ENCODE measurements at regions not wholly inside any gene's neighbourhood (a gene's known extent, or its start where the extent isn't known, plus 50 kb on each side); places are given as distances from the start of the nearest gene placed in this dataset.
"Not testable (repeated sequence)": the region's sequence is repeated elsewhere in the genome, so short reads cannot be mapped to it uniquely, and the experiment has no call there.

DNA sequence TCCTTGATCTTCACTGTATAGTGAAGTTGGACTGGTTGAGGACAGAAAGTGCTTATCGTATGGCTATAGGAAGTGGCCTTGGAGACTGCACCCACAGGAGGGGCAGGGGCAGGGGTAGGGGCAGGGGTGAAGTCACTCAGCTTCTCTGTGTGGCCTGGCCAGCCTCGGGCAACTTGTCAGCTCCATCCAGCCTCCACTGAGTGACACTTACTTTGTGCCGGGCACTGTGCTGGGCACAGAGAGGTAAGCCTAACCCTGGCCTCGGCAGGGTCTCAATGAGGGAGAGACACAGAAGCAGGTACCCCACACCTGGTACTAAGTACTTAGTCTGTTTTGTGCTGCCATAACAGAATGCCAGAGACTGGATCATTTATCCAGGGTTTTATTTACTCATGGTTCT lies 99.3 kb upstream of the CTBP2 start:
- H3K27me3 ChIP-seq, result no peaks in the 10 kb centered on the region
- TF ChIP-seq, protein P1, sequence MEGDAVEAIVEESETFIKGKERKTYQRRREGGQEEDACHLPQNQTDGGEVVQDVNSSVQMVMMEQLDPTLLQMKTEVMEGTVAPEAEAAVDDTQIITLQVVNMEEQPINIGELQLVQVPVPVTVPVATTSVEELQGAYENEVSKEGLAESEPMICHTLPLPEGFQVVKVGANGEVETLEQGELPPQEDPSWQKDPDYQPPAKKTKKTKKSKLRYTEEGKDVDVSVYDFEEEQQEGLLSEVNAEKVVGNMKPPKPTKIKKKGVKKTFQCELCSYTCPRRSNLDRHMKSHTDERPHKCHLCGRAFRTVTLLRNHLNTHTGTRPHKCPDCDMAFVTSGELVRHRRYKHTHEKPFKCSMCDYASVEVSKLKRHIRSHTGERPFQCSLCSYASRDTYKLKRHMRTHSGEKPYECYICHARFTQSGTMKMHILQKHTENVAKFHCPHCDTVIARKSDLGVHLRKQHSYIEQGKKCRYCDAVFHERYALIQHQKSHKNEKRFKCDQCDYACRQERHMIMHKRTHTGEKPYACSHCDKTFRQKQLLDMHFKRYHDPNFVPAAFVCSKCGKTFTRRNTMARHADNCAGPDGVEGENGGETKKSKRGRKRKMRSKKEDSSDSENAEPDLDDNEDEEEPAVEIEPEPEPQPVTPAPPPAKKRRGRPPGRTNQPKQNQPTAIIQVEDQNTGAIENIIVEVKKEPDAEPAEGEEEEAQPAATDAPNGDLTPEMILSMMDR (IDR thresholded peaks at IDR 0.05), result no peak
- WGBS, 2 donors, result 73 to 86% methylated on average over 4 of the region's 4 CpGs
- H3K27ac ChIP-seq, result no peak overlapping the region
- intact Hi-C loops (cut with DNase I), result no loop called here
- ATAC-seq (no peak), FAIRE-seq (no peak), DNase-seq (no peak)
- H3K36me3 ChIP-seq, result no peaks in the 10 kb centered on the region
- no peaks in the 10 kb centered on the region for H3K9me3 ChIP-seq
- no peak overlapping the region for H3K4me3 ChIP-seq
- H3K4me1 ChIP-seq, result no peaks in the 10 kb centered on the region

DNA sequence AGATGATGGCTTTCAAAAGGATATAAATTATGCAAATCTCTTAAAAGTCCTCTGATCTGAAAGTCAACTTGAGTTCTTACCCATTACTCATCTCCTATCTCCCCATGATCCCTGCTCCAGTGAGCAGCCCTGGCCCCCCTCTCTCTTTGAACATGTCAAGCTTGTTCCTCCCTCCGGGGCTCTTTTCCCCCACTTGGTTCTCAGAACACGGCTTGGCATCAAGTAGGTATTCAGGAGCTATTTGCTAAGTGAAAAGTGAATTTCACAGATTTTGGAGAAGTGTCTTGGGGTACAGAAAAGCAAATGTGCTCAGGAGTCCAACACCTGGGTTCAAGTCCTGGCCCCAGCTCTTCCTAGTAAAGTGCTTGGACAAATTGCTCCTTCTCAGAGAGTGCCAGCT lies 98.3 kb upstream of the CTBP2 start:
- intact Hi-C loops (cut with DNase I), result no loop called here
- H3K36me3 ChIP-seq, result no peaks in the 10 kb centered on the region
- no peaks in the 10 kb centered on the region for H3K4me1 ChIP-seq
- 81 to 85% methylated on average over 2 of the region's 2 CpGs for WGBS, 2 donors
- DNase-seq (no peak), FAIRE-seq (no peak), ATAC-seq (no peak)
- no peak overlapping the region for H3K27ac ChIP-seq
- no peak overlapping the region for H3K4me3 ChIP-seq
- H3K9me3 ChIP-seq, result no peaks in the 10 kb centered on the region
- H3K27me3 ChIP-seq, result no peaks in the 10 kb centered on the region
- TF ChIP-seq, protein P1 (IDR thresholded peaks at IDR 0.05), result no peak

DNA sequence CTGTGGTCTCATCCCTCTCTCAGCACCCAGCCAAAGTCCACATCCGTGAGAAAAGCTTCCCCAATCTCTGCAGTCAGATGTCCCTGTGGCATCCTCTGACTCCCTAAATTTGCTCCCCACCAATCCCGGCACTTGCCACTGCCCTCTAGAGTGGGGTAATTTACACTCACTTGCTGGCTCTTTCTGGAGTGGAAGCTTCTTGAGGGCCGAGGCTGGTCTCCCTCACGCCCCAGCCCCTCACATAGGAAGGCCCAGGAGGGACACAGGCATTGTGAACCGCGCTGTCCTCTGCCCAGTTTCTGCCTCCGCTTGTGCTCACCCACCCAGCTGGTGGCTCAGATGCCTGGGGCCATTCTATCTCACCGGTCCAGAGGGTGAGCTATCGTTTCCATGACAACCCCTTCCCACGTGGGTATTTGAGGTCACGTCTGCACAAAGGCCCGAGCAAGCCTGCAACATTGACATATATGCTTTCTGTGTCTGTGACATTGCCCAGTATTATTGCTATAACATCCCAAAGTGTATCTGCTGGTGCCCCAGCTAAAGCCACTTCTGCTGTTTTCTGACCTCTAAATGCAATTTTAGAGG lies 97.3 kb upstream of the CTBP2 start:
- Histone ChIP-seq H3K27me3 (no peaks in the 10 kb centered on the region), H3K9me3 (no peaks in the 10 kb centered on the region), H3K27ac (no peak overlapping the region), H3K36me3 (no peaks in the 10 kb centered on the region), H3K4me3 (no peak overlapping the region), H3K4me1 (no peaks in the 10 kb centered on the region)
- ATAC-seq (no peak), FAIRE-seq (no peak), DNase-seq (no peak)
- 78% methylated on average over 12 of the region's 12 CpGs for WGBS, 2 donors
- TF ChIP-seq, protein P1 (IDR thresholded peaks at IDR 0.05), result no peak
- intact Hi-C loops (cut with DNase I), result no loop called here

DNA sequence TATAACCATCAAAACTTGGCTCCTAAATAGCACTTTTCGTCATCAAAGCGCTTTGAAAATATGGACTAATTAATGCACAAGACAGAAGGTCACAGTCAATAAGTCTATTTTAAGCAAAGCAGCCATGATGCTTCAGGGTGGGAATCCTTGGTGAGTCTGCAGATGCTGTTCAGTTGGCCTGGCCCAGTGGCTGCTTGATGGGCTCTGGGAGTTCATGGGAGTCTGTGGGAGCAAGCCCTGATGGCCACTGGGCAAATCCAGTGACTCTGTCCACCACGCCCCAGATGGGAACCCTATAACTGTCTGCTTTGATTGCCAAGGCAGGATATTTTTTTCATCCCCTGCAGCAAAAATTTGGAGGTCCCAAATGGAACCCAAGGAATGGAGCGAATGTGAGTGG lies 95.7 kb upstream of the CTBP2 start:
- TF ChIP-seq, protein P1 (IDR thresholded peaks at IDR 0.05), result no peak
- intact Hi-C loops (cut with DNase I), result no loop called here
- ATAC-seq (no peak), FAIRE-seq (no peak), DNase-seq (no peak)
- 65 to 67% methylated on average over 4 of the region's 4 CpGs for WGBS, 2 donors
- no peaks in the 10 kb centered on the region for H3K9me3 ChIP-seq
- H3K27ac ChIP-seq, result no peak overlapping the region
- no peaks in the 10 kb centered on the region for H3K27me3 ChIP-seq
- H3K4me1 ChIP-seq, result no peaks in the 10 kb centered on the region
- no peak overlapping the region for H3K4me3 ChIP-seq
- no peaks in the 10 kb centered on the region for H3K36me3 ChIP-seq

DNA sequence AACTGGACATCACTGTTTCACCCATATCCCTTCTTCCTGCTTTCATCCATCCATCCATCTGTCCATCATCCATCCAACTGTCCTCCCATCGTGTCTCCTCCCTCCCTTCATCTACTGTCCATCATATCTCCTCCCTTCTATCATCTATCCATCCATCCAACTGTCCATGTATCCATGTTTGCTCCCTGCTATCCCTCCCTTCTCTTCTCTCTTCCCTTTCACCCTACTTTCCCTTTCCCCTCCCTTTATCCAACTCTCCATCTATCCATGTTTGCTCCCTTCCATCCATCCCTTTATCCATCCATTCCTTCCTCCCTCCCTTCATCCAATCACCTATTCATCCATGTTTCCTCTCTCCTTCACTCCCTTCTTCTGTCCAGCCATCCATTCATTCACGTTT lies 92.6 kb upstream of the CTBP2 start:
- H3K36me3 ChIP-seq, result no peaks in the 10 kb centered on the region
- ATAC-seq (no peak), DNase-seq (no peak), FAIRE-seq (no peak)
- no peaks in the 10 kb centered on the region for H3K27me3 ChIP-seq
- 57 to 59% methylated on average over 2 of the region's 2 CpGs for WGBS, 2 donors
- H3K9me3 ChIP-seq, result no peaks in the 10 kb centered on the region
- H3K27ac ChIP-seq, result no peak overlapping the region
- H3K4me3 ChIP-seq, result no peak overlapping the region
- no peaks in the 10 kb centered on the region for H3K4me1 ChIP-seq
- TF ChIP-seq, protein P1 (IDR thresholded peaks at IDR 0.05), result no peak
- intact Hi-C loops (cut with DNase I), result no loop called here

DNA sequence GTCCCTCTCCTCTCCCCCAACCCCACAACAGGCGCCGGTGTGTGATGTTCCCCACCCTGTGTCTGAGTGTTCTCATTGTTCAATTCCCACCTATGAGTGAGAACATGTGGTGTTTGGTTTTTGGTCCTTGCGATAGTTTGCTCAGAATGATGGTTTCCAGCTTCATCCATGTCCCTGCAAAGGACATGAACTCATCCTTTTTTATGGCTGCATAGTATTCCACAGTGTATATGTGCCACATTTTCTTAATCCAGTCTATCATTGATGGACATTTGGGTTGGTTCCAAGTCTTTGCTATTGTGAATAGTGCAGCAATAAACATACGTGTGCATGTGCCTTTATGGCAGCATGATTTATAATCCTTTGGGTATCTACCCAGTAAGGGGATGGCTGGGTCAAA lies 90.5 kb upstream of the CTBP2 start:
- ATAC-seq; intact Hi-C loops (cut with DNase I); DNase-seq; H3K4me1 ChIP-seq; H3K27me3 ChIP-seq; FAIRE-seq; H3K36me3 ChIP-seq; H3K9me3 ChIP-seq; H3K4me3 ChIP-seq; H3K27ac ChIP-seq: not testable (repeated sequence)
- 93 to 94% methylated on average over 4 of the region's 4 CpGs for WGBS, 2 donors

All from pancreas (tissue), 10 donors.